HG03457 (cell line): ENCODE measurements at regions not wholly inside any gene's neighbourhood (a gene's known extent, or its start where the extent isn't known, plus 50 kb on each side); places are given as distances from the start of the nearest gene placed in this dataset.

ENCODE experiments used
- ATAC-seq: cut with Tn5 transposase; IDR thresholded peaks from one replicate; pipeline ENCODE4 v1.9.1; 2021; ENCODE audit warnings: moderate number of reproducible peaks; ENCODE audit not compliant: unreplicated experiment

DNA sequence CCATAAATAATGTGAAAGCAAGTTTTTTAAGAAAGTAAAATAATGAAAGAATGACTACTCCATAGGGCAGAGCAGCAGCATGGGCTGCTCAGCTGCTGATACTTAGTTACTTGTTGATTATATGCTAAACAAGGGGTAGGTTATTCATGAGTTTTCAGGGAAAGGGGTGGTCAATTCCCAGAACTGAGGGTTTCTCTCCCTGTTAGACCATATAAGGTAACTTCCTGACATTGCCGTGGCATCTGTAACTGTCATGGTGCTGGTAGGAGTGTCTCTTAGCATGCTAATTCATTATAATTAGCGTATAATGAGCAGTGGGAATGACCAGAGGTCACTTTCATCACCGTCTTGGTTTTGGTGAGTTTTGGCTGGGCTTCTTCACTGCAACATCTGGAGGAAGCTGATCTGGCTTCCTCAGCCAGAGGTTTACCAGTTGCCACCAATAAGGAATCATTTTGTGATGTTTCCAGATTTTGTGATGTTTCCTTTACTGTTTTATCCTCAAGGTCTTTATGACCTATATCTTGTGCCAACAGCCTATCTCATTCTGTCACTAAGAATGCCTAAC is 121.8 kb upstream of the CHL1 start:
- ATAC-seq: no peak

DNA sequence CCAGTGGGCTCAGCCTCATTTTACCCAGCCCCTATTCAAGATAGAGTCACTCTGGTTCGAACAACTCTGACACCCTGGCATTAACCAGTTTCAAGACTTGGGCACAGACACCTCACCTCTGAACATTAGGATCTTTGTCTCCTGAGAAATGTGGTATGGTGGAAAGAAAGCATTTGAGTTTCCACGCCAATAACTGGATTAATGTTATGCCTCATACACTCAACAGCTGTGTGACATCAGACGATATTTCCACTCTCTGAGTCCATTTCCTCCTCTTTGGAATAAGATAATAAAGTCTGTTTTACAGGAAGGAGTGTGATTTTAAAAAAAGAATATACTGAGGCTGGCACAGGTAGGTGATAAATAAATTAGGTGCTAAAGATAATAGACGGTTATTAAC is 121.3 kb upstream of the CHL1 start:
- ATAC-seq: no peak

DNA sequence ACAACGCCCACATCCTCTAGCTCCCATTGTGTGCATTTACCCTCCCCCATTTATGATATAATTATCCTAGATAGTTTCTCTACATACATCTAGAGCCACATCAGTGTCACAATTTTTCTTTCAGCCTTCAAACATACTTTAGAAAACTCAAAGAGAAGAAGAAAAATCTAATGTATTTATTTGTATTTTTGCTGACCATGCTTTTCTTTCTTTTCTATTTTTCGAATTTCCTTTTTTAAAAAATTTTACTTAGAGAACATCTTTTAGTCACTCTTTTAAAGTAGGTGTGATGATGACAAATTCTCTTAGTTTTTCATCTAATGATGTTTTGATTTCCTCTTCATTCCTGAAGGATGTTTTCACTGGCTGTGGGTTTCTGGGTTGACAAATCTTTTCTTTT is 117.0 kb upstream of the CHL1 start:
- ATAC-seq: no peak

DNA sequence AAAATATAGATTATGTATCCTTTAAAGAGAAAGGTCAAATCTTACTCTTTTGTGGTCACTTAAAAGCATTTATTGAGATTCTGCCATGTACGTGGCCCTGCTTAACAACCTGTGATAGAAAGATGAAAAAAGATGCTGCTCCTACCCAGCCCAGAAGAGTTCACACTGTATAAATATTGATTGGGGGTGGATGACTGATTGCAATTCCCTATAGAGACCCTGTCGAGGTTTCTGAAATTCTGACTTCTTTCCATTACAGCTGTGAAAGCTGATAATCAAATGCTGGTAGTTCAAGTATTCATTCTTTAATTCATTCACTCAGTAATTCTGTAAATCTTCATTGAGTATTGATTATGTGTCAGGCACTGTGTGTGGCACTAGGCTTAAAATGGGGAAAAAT is 114.1 kb upstream of the CHL1 start:
- no peak for ATAC-seq

DNA sequence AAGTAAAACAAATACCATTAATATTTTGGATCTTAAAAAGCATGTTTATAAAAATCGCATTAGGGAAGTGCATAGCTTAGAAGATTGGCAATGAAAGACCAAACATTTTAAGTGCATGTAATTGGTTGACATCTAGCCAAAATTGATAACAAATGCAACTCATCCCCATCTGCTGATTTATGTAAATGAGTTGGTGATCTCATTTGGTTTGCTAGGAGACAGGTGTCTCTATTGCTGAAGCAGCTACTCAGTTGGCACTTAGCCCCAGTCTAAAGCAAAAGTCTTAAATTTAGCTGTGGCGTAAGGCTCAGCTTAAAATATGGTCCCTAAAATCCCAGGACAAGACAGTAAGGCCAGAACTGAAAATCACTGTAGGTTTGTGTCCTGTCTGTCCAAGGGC is 113.5 kb upstream of the CHL1 start:
- ATAC-seq: no peak

DNA sequence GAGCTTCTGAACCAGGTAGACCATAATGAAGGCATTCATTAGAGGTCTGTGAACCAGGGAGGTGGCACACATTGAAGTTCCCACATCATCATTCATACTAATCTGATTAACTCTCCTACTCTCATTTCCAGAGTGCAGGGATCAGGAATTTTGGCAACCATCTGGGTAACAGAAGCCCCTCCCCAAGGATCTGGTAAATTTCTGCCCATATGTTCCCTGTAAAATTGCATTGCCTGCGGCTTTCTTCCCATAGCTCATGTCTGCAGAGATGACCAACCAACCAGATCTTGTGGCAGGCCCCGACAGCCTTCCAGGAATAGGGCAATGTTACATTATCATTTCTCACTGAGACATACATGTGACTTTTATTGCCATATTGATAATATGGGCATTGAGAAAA is 111.4 kb upstream of the CHL1 start:
- ATAC-seq: no peak

DNA sequence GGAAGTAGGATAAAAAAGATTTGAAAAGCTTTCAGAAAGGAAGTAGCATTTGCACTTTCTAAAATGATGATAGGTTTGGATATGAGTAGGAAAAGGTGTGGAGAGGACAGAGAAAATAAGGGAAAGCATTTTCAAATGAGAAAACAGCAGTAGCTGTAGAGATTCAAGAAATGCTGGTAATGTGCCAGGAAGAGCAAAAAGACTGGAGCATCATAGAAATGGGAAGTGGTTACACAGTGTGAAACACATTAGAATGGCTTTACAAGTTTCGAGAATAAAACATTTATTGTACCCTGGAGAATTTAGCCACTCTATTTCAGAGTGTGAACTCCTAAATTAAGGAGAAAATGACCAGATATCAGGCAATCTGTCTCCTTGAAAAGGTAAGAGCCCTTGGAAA is 108.3 kb upstream of the CHL1 start:
- ATAC-seq: no peak

DNA sequence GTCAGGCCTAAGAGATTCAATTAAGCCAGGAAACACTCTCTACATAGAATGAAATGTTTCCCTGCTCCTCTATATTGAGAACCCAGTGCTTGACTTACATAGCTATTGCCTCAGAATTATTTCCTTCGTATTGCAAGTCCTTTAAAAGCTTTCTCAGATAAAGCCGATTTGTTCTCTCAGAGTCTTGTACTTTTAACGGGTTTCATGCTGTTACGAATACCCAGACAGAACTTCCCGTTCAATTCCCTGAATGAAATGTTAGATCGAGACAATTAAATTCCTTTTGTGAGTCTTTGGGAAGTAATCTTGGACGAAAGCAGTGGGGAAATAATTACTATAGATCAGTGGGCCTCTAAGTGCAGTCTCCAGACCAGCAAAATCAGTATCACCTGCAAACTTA is 102.8 kb upstream of the CHL1 start:
- ATAC-seq: no peak

DNA sequence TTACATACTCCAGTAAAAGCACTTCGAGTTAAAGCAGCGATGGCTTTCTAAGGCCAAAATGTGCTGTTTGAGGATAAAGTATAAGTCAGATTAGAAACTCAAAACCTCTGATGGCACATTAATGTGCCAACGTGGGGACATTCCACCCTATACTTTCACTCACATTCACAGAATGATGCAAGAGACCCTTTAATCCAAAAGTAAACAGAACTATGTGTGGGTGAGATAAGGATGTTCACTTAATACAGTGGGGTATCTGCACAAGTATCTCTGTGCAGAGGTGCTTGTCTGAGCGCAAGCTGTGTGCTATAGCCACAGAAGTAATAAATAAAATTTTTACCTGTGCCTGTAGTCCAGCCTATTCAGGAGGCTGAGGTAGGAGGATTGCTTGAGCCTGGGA is 100.3 kb upstream of the CHL1 start:
- ATAC-seq: no peak

DNA sequence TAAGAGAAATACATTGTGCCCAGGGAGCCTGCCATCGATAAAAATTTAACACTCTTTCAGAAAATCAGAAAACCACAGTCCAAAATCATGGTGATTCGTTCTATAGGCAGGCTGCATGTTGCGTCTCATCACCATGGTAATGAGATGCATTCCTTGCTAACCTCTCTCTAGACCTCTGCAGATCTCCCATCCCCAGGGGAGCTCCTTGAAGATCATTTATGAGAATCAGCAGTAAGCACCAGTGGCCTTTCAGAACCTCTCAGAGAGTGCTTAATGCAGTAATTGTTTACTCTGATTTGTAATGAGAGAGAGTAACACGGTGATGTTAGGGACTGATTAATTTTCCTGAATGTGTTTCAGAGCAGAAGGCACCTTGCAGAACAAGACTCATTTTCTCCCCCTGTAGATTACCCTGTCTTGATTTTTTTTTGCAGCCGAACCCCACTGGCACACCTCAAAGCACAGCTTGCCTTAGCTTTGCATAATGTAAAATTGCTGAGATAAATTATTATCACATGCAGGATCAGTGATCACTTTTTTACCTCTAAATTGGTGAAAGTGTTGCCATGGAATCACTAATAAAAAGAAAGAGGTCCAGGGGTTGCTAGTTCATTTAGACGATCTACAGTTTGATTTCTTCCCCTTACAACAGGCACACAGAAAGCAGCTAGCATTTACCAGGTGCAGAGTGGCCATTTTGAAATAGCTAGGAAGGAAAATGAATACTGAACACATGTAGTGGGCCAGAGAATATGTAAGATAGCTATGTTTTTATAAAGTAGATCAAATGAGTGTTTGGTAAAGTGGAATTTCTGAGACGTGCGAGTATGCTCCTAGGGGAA is 98.9 kb upstream of the CHL1 start:
- no peak for ATAC-seq

DNA sequence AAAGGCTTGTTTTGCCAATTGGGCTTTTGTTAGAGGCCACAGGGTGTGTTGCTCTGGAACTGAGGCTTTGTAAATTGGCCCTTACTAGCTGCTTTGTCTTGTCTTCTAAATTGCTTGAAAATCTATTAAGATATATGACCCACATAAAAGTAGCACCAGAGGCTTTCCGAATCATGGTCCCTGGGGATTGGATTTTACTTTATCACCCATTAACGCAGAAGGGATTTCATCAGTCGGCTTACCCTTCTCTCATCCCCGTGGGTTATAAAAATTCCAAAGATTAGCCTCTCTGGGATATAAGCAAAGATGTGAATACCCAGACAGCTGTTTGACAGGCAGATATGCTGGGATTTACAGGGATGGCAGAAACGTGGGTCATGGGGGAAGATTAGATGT is 98.3 kb upstream of the CHL1 start:
- ATAC-seq: no peak

DNA sequence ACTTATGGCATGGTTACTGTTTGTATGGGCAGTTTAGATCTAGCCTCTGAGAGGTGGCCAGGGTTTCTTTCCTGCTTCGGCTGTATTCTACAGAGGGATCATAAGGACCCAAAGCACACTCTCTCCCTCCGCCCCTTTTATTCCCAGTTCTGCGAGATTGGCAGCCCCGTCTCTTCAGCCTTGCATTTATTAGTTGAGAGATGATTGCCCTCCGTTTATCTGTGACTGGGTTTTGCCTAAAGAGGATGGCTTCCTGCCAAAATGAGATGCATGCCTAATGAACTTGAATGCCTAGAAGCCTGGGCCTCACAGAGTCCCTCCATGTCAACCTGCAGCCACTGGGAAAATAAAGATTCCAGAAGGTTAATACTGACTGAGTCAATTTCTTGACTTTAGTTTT is 97.1 kb upstream of the CHL1 start:
- ATAC-seq: no peak

DNA sequence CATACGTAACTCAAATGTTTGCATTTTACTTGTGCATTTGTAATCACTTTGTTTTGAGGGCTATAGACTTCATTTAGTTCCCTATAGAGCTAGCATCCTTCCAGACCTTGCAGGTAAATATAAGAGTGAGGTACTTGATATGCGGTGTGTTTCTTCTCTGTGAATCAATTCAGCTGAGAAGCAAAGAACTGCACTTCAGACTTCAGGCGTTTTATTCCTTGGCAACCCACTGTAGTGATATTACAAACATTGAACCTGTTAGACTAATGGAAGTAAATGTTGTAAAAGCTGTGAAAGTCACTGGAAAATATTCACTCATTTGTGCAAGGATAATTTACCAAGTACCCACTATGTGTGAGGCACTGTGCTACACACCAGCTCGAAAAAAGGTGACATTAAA is 94.1 kb upstream of the CHL1 start:
- ATAC-seq: no peak

DNA sequence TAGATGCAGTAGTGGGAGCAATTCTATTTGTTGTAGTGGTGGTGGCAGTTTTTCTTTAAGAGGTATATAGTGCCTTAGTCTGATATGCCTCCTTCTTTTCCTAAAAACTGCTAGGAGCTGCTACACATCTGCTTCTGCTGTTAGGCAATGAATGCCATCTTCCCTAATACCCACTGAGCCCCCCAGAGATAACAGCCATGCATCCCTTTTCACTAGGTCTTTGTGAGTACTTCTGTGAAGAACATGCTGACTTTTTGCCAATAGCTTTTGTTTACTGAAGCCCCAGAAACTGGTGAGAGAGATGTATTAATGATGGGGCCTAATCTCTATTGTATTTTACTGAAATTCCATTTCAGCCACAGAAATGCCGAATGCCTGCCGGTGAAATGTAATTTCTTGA is 92.6 kb upstream of the CHL1 start:
- ATAC-seq: no peak

DNA sequence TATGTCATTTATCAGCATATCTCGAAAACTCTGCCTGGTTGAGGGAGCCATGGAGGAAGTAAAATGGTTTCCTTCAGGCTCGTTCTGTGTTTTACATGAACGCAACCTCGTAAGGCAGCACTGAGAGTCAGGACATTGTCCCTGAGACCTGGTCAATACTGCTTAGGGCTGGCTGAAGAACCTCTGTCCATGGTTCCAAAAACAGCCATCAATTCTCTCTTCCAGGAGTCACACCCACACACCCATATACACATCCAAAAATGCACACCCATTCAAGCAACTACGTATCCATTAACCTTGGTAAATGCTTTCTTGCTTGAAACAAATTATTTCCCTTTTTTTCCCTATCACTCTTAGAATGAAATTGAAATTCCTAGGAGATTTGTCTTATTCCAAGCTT is 91.0 kb upstream of the CHL1 start:
- ATAC-seq: no peak

DNA sequence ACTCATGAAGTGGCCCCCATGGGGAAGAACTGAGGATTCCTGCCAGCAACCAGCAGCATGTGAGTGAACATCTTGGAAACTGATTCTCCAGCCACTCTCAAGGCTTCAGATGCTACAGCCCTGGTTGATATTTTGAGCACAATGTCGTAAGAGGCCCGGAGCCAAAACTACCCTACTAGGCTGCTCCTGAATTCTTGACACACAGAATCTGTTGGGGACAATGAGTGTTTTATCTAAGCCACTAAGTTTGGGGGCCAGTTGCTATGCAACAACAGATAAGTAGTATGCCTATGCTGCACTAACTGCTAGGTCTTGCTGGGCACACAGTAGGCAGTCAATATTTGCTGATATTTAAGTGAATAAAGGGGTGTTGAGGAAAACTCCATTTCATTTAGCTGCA is 89.9 kb upstream of the CHL1 start:
- ATAC-seq: no peak

DNA sequence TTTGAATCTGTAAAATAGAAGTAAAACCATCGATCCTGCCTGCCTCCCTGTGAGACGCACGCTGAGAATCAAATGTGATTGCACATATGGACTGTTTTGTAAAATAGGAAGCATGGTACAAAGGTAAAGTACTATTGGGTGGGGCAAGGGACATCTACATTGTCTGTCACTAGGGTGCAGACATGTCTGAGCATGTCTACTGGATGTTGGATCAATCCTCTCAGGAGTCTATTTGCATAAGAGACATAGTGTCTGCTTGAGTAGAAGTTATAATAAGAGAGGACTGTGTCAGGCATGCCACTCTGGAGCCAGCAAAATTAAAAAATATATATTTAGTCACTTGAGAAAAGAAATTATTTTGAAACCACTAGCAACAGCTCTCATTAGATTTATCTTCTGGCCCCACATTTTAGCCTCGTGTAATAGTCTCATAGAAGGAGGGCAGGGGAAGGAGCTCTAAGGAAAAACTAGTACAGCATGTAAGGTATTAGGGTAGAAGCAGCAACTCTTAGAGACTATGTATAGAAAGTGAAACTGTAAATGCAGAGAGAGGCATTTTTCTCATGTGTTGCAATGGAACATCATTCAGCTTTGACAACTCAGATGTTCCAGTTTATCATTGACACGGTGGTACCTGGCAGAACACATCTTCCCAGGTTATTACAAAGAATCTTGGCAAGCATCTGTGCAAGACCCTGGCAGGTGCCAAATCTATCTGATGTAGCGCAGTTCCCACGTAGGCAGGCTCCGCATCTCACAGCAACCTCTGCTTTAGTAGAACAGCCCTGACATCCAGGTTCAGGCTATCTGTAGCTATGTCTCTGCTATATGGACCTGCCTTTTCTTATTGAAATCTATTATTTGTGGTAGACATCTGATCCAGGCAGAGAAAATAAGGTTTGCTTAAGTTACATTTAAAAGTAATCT is 85.2 kb upstream of the CHL1 start:
- peak; percentile 79 for ATAC-seq

DNA sequence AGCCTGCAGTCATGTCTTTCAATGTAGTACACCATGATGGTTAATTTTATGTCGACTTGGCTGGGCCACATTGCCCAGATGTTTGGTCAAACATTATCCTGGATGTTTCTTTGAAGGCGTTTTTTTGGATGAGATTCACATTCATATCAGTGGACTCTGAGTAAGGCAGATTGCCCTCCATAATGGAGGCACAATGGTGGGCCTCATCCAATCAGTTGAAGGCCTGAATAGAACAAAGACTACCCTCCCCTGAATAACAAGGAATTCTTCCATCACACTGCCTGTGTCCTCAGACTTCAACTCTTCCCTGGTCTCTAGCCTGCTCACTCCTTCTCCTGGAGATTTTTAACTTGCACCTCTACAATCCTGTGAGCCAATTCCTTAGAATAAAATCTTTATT is 83.8 kb upstream of the CHL1 start:
- no peak for ATAC-seq

DNA sequence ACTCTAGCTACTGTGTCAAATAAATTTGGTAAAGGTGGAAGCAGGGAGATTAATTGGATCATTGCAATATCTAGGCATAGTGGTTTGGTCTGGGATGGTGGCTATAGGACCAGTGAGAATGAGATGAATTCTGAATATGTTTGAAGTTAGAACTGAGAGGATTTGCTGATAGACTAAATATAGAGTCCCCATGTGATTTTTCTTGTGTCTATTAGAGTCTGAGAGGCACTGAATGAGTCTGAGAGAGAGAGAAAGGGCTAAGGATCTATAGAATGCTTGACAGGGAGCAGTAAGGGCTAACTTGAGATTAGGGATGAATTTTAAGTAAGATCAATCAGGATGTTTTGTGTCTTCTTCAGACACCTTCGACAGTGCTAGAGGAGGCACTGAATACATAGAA is 77.9 kb upstream of the CHL1 start:
- ATAC-seq: no peak

DNA sequence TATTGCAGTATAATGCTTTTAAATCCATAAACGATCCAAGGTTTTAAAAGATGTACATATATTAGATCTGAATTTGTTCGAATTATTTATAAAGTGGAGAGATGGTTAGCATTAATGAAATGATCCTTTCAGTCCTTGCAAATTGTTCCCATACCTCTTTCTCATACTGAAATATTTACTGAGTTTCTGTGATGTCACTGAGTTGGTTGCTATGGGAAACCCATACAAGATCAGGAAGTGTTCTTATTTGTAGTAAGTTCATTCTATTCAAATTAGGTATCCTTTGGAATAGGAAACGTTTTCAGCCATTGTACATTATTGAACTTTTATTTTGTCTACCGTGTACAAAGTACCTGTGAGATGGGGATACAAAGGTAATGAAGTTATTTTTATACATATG is 73.2 kb upstream of the CHL1 start:
- ATAC-seq: no peak

DNA sequence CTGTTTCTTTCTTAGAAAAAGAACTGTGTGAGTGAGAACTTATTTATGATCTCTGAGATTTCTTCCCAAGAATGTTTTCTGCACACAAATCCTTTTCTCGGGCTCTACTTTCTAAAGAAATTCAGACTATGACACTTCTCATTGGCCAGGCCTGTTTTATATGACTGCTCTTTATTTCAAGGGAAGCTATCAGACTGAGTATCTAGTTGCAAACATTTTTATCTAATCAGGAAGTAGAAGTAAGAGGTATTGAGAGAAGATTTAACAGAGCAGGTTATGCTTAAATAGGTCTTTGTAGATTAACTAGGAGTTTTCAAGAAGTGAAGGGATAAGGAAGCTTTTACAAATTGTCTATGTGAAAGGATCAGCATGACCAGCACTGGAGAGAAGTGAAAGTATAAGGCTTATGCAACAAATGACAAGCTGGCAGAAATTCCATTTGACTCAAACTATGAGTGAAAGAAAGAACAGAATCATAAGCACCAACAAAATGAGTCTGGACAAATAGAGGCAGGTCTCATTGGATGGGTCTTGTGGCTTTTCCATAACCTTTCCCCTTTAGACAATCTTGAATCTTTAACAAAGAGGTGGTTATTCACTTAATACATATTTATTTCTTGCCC is 71.9 kb upstream of the CHL1 start:
- ATAC-seq: peak; percentile 63
